SH-SY5Y (cell line): ENCODE measurements at regions not wholly inside any gene's neighbourhood (a gene's known extent, or its start where the extent isn't known, plus 50 kb on each side); places are given as distances from the start of the nearest gene placed in this dataset.
A peak's percentile ranks its signal among the peaks of the same experiment; 100 is the strongest.

Experiments used
- GATA2 ChIP-seq: IDR thresholded peaks from 2 replicates; pipeline ENCODE4 v1.6.1; 2011; ENCODE audit warnings: mild to moderate bottlenecking, low read depth, low read length
- GATA3 ChIP-seq: IDR thresholded peaks from 2 replicates; pipeline ENCODE4 v1.6.1; 2011; ENCODE audit warnings: low read depth, mild to moderate bottlenecking, low read length, moderate library complexity

DNA sequence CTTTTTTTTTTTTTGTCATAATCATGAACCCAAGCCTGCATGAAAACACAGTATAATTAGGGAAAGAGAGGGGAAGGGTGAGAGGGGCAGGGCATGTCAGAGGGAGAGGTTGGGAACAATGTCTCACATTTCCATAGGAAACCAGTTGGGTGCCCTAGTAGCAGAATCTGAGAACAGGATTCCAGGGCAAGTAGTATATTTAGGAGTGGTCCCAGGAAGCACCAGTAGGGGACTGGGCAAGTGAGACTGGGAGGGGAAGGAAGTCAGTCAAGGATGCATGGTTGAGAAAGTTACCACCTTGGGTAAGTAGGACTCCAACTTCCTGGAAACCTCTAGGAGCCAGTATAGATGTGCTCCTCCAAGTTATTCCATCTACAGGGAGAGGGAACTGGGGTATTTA lies 88.6 kb upstream of the MAFB start:
- TF ChIP-seq GATA3 (no peak), GATA2 (no peak)

DNA sequence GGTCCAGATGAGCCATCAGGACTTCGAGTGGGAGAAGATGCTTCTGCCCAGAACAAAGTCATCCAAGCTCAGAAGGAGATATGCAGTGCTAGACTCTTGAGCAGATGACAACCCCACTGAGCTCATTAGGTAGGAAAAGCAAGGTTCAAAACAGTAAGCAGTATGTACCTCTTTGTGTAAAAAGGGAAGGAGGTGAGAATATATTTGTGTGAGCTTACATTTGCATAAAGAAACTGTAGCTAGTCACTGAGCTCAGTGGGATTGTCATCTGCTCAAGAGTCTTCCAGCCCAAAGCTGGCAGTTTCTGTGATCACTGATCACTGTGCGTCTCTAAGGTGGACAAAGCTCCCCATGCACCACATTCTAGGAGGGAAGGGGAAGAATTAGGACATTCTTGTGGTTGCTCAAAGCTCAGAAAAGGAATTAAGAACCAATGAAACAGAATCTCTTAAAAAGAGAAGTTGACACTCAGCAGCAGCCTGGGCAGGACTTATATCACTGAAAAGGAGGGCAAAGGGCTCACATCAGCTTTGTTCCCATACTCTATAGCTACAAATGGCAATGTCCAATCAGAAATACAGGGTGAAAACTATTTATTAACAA lies 90.0 kb upstream of the MAFB start:
- TF ChIP-seq GATA2 (no peak), GATA3 (no peak)

DNA sequence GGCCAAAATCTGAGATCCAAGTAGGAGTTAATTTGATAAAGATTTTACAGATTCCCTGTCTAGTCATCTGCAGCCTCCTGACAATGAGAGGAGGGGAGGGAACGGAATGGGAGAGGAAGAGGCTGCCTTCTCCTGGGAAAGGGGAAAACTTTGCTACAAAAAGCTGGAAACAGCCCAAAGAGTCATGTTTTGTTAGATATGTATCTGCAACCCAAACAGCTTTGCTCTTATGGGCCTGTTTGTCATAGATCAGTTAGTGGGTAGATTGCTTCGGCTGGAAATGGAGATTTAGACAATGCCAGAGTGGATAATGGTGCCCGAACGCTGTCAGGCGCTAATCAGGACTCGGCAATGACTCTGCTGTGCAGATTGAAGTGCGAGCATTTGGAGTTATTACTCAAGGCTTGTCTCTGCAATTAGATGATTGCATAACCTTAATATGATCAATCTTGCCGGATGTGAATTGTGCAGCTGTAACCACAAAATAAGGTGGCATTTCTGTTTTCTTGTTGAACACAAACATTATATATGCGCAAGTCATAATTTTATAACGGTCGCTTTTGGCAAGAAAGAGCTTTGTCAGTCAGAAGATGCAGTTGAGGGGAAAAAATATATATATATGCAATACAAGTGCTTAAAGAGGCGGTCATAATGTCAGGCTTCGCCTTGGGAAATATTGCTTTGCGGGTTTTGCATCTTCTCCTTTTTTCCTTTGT lies 92.4 kb upstream of the MAFB start:
- TF ChIP-seq GATA2 (peak; percentile 77), GATA3 (no peak)

DNA sequence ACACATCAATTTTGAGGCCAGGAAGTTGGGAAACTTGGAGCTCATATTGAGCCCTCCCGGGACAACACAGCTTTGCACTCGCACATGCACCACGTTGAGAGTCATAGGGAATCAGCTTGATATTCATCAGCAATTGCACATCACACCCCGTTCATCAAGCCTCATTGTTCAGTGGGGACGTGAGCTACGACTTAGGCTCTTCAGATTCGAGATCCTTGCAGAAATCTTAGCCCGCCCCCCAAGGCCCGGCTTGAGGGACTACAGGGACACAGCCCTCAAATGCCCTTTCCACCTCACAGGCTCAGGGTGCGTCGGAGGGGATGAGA lies 93.0 kb upstream of the MAFB start:
- TF ChIP-seq GATA2 (no peak), GATA3 (no peak)

DNA sequence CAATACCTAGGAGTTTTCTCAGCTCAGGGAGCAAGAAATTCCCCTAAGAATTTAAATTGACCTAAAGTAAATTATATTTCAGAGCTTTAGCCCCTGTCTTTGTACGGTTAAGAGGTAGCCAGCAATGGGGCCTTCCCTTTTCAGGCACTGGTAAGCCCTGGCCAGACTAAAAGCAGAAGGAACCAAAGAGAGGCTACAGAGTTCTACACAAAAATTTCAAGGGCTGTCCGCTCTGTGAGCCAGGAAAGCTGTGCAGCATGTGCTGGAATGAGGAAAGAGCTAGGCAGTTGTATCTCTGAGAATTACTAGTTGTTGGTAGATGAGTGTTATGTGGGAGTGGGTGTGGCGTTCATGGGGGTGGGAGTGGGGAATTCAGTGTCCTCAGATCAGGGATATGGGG lies 96.3 kb upstream of the MAFB start:
- TF ChIP-seq GATA3 (no peak), GATA2 (no peak)

DNA sequence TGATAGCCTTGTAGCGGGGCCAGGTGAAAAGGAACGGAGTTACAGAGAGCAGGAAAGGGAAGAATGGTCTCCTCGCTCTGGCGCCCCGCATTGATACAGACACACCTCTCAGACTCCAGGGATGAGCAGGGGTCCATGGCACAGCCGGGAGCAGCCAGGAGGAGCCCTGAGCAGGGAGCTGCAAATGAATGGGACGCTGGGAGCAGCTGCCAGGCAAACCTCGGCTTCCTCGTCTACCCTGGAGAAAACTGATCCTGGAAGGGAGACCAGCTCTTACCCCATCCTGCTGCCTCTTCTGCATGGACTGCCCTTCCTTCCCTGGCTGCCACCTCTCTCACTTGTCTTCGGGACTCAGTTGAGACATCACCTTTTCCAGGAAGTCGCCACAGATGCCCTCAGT lies 97.3 kb upstream of the MAFB start:
- TF ChIP-seq GATA2 (no peak), GATA3 (no peak)

DNA sequence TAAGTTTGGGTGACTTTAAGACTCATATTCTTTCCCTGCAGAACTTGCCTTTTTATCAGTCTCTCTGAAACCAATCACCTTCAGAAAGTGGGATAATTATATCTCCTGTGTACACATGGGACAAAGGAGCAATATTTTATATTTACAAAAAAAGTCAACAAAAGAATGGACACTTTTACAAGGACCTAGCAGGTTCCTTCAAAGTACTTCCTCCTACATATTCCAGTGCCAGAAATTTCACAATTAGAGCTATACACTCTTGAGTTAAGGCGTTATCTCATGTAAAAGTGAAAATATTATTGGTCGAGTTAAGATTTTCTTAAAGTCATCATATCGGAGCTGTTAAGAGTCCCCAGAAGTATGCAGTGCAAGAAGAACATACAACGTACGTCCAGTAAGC lies 98.9 kb upstream of the MAFB start:
- TF ChIP-seq GATA2 (no peak), GATA3 (no peak)

DNA sequence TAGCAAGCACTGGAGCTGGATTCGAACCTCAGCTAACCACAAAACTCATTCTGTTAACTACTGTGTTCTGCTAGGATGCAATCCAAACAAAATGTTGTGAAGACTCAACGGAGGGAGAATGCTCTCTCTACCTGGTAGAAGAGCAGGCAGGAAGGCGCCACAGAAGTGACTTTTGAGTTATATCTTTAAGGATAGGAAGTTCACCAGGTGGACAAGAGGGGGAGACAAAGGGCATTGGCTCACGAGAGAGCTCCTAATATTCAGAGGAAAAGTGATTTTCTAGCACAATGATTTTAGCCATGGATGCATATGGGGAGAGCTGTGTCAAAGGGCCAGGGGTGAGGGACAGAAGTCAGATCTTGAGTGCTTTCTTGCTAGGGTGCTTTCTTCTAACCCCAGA lies 108.4 kb upstream of the MAFB start:
- TF ChIP-seq GATA3, result no peak
- no peak for TF ChIP-seq GATA2

DNA sequence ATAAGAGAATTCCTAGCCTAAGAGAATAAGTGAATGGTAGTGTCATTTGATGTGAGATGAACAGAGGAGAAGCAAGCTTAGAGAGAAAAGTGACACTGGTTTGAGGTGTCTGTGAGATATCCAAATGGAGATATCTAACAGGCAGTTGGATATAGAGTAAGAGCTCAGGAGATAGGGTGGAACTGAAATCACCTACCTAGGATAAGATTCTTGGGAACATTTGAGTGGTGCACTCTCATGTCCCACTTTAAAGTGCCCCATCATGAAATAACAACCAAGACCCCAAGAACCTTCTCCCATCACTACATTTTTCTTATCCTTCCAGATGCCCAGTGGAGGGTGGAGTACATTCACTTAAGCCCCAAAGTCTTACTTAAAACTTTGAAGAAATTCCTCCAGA lies 109.0 kb upstream of the MAFB start:
- TF ChIP-seq GATA3 (no peak), GATA2 (no peak)

DNA sequence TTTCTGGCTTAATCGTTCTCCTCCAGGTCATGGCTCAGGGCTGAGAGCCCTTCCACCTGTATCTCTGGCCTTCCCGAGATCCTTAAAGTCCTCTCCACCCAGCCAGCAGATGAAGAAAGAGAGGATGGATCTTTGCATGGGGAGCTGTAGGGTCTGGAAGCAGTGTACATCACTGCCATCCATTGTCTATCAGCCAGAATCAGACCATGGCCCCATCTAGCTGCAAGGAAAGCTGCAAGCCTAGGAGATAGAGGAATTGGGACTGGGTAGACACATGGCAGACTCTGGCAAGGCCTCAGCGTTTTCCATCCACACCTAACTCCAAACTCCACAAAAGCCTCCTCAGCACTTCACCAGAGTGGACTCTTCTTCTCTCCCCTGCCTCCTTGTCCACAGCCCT lies 113.8 kb upstream of the MAFB start:
- TF ChIP-seq GATA2, result no peak
- TF ChIP-seq GATA3, result no peak

DNA sequence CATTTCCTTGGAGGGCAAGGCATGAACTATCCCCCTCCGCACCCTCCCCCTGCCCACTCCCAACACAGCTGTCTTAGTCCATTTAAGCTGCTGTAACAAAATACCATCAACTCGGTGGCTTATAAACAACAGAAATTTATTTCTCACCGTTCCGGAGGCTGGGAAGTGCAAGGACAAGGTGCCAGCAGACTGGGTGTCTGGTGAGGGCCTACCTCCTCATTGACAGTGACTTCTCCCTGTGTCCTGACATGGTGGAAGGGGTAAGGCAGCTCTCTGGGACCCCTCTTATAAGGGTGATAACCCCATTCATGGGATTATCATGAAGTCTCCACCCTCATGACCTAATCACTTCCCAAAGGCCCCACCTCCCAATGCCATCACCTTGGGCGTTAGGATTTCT lies 114.3 kb upstream of the MAFB start:
- TF ChIP-seq GATA2, result no peak
- TF ChIP-seq GATA3, result no peak

DNA sequence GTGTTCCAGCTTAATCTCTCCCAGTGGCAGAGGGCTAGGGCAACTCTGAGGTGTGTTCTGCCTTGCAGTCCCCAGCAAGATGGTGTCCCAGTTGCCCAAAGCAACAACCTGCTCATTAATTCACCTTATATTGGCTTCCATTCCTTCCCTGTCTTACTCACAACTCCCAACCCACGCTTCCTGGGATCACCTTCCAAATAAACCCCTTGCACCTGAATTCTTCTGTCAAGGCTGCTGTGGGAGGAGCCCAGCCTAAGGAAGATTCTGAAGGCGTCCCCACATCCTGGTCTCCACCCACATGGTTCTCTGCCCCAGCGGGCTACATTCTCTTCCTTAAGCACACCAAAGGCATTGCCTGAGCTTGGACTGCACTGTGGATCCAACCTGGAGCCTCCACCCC lies 116.6 kb upstream of the MAFB start:
- TF ChIP-seq GATA2 (no peak), GATA3 (no peak)

DNA sequence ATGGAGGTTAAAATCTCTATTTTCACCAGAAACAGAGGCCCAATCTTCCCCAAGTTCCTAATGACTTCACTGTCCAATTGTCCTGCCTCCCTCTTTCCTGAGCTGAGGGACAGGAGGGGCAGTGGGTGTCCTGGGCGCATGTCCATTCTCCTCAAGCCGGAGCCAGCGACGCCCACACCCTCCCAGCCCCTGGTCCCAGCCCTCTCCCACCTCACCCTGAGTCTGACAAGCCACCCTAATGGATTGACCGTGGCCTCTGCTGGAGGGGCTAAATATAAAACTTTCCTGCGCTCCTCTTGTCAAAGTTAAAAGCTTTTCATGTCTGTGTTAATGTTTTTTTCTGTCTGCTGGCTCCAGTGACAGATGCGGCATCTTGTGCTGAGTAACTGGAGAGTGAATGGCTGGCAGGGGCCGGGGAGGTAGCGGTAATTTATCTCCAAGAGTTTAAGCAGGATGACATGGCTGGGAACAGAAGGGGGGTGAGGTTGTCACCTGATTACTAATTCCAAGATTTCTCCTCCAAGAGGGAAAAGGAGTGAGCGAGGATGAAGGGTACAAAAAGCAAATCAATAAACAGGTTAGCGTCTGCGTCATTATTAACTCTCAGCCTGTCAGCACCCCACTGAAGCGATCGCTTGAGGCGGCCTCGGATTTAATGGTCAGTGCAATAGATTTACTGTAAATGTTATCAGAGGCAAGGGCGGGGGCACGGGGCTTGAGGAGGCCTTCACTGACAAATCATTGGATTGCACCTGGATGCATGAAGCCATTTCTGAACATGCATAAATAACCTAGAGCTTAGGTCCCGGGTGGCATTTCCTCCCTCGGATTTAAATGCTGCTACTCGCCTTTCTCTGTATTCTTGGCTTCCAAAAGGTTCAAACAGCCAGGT lies 118.1 kb upstream of the MAFB start:
- TF ChIP-seq GATA2 (no peak), GATA3 (no peak)

DNA sequence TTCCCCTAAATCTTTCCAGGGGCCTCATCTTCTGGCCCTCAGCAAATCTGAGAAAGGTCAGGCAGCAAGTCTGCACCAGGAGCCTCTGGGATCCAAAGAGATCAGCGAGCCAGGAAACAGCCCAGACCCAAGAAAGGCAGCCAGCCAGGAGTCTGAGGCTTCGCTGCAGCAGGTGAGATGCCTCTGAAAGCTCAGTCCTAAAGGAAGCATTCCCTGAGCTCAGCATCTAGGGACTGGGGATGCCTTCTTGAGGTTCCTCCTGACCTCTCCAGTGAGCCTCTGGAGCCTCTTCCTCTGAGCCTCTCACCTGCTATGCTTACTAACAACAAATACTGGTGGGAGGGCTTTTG lies 118.8 kb upstream of the MAFB start:
- TF ChIP-seq GATA2 (no peak), GATA3 (no peak)

DNA sequence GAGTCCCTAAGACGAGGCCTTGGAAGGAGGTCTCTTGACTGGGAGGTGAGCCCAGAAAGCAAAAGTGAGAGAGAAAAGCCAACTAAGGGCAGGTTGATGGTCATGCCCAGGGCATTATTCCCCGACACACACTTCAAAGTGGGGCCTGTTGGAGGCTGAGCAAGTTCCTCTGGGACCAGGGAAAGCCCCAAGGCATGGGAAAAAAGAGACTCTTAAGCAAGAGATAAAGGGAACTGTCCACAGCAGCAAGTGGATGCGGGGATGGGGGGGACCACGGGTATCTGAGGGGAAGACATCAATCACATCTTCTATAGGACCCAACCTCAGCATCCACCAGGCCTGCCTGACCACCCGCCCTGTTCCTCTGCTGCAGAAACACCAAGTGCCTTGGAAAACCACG lies 119.9 kb upstream of the MAFB start:
- no peak for TF ChIP-seq GATA2
- TF ChIP-seq GATA3, result no peak
